Neural cell (in vitro differentiated cells): ENCODE measurements at regions not wholly inside any gene's neighbourhood (a gene's known extent, or its start where the extent isn't known, plus 50 kb on each side); places are given as distances from the start of the nearest gene placed in this dataset.

Source experiments
- H2AFZ ChIP-seq: fragments of 200-600, 300-800 bp; sonication (generic), shearing (Covaris generic); 2 replicates; pipeline ENCODE4 v1.6.0; 2014; ENCODE audit warnings: low read depth, mild to moderate bottlenecking, antibody characterized with exemption, low read length, moderate library complexity
- H3F3A ChIP-seq: fragments of 200-600 bp; shearing (Covaris generic); 2 replicates; pipeline ENCODE4 v1.6.1; 2016; ENCODE audit warnings: mild to moderate bottlenecking, moderate library complexity, mixed read lengths, antibody characterized with exemption, low read length; ENCODE audit not compliant: insufficient read depth, poor library complexity, severe bottlenecking
- H3K27ac ChIP-seq: fragments of 200-600, 300-800 bp; sonication (generic), shearing (Covaris generic); 2 replicates; pipeline ENCODE4 v1.5.1; 2014; ENCODE audit warnings: mild to moderate bottlenecking, low read length, moderate library complexity
- H3K27me3 ChIP-seq: fragments of 300-800, 200-600 bp; sonication (generic), shearing (Covaris generic); 2 replicates; pipeline ENCODE4 v1.6.0; 2014; ENCODE audit warnings: mild to moderate bottlenecking, low read depth, low read length, moderate library complexity; ENCODE audit not compliant: insufficient read depth
- H3K36me3 ChIP-seq: fragments of 300-800, 200-600 bp; sonication (generic), shearing (Covaris generic); 2 replicates; pipeline ENCODE4 v1.5.1; 2014; ENCODE audit warnings: mild to moderate bottlenecking, antibody characterized with exemption, low read length, moderate library complexity; ENCODE audit not compliant: insufficient read depth
- H3K4me2 ChIP-seq: fragments of 300-800, 200-600 bp; sonication (generic), shearing (Covaris generic); 2 replicates; pipeline ENCODE4 v1.6.0; 2014; ENCODE audit warnings: mild to moderate bottlenecking, low read length
- H3K4me3 ChIP-seq: fragments of 300-800, 200-600 bp; sonication (generic), shearing (Covaris generic); 2 replicates; pipeline ENCODE4 v1.5.1; 2014; ENCODE audit warnings: mild to moderate bottlenecking, low read length, moderate library complexity
- H3K79me2 ChIP-seq: fragments of 200-600 bp; shearing (Covaris generic); replicated peaks from 2 replicates; pipeline ENCODE4 v1.6.0; 2014; ENCODE audit warnings: mild to moderate bottlenecking, low read length, moderate library complexity; ENCODE audit not compliant: insufficient read depth
- H3K9ac ChIP-seq: fragments of 300-800, 200-600 bp; sonication (generic), shearing (Covaris generic); 2 replicates; pipeline ENCODE4 v1.6.1; 2016; ENCODE audit warnings: mild to moderate bottlenecking, low read length, mixed read lengths
- H3K9me2 ChIP-seq: fragments of 200-600 bp; shearing (Covaris generic); 2 replicates; pipeline ENCODE4 v1.6.1; 2016; ENCODE audit warnings: mild to moderate bottlenecking, low read length, mixed read lengths; ENCODE audit not compliant: insufficient read depth
- H3K9me3 ChIP-seq: fragments of 200-600, 300-800 bp; sonication (generic), shearing (Covaris generic); 2 replicates; pipeline ENCODE4 v1.6.1; 2016; ENCODE audit warnings: mild to moderate bottlenecking, mixed run types, low read length, moderate library complexity, mixed read lengths
- H4K20me1 ChIP-seq: fragments of 200-600 bp; shearing (Covaris generic); 2 replicates; pipeline ENCODE4 v1.6.1; 2016; ENCODE audit warnings: mild to moderate bottlenecking, mixed run types; ENCODE audit not compliant: insufficient read depth
- EP300 ChIP-seq: fragments of 450-650 bp; conservative IDR thresholded peaks from 2 replicates; pipeline ENCODE4 v1.6.1; 2014; ENCODE audit warnings: antibody characterized with exemption, mild to moderate bottlenecking, moderate library complexity; ENCODE audit not compliant: poor library complexity, severe bottlenecking
- EZH2 ChIP-seq: fragments of 200-600, 300-800 bp; shearing (Covaris generic), sonication (generic); IDR thresholded peaks from 2 replicates; pipeline ENCODE4 v1.6.1; 2014; ENCODE audit warnings: antibody characterized with exemption, low read length, borderline replicate concordance, mild to moderate bottlenecking; ENCODE audit not compliant: insufficient read depth, poor library complexity, severe bottlenecking
- MXI1 ChIP-seq: fragments of 450-650 bp; conservative IDR thresholded peaks from 2 replicates; pipeline ENCODE4 v1.6.1; 2014; ENCODE audit warnings: antibody characterized with exemption, mild to moderate bottlenecking; ENCODE audit not compliant: poor library complexity, severe bottlenecking
- POLR2AphosphoS5 ChIP-seq: IDR thresholded peaks from 2 replicates; pipeline ENCODE4 v1.6.1; 2012
- RAD21 ChIP-seq: fragments of 450-650 bp; conservative IDR thresholded peaks from 2 replicates; pipeline ENCODE4 v1.6.1; 2014; ENCODE audit warnings: antibody characterized with exemption, mild to moderate bottlenecking, moderate library complexity
- SMC3 ChIP-seq: fragments of 450-650 bp; conservative IDR thresholded peaks from 2 replicates; pipeline ENCODE4 v1.6.1; 2014; ENCODE audit warnings: antibody characterized with exemption, mild to moderate bottlenecking, moderate library complexity; ENCODE audit not compliant: poor library complexity
- TAF1 ChIP-seq: IDR thresholded peaks from 2 replicates; pipeline ENCODE4 v1.6.1; 2012; ENCODE audit warnings: low read depth
- TF ChIP-seq, protein P1 (sequence below): fragments of 450-650 bp; IDR thresholded peaks from 2 replicates; pipeline ENCODE4 v1.5.1; 2014; ENCODE audit warnings: antibody characterized with exemption, mild to moderate bottlenecking, moderate library complexity; ENCODE audit not compliant: poor library complexity, severe bottlenecking
- TF ChIP-seq, protein P2 (sequence below): IDR thresholded peaks from 2 replicates; pipeline ENCODE4 v1.6.1; 2012; ENCODE audit warnings: borderline replicate concordance

- H3K9ac ChIP-seq, result no peak overlapping the region
- no peaks in the 10 kb centered on the region for H3F3A ChIP-seq
- no peak overlapping the region for H2AFZ ChIP-seq
- no peaks in the 10 kb centered on the region for H3K27me3 ChIP-seq
- H3K27ac ChIP-seq, result no peak overlapping the region
- TF ChIP-seq SMC3, result no peak
- TF ChIP-seq MXI1, result no peak
- TF ChIP-seq EP300, result no peak
- no peak for TF ChIP-seq TAF1
- TF ChIP-seq RAD21, result no peak
- no peak for TF ChIP-seq POLR2AphosphoS5
- TF ChIP-seq, protein P1, sequence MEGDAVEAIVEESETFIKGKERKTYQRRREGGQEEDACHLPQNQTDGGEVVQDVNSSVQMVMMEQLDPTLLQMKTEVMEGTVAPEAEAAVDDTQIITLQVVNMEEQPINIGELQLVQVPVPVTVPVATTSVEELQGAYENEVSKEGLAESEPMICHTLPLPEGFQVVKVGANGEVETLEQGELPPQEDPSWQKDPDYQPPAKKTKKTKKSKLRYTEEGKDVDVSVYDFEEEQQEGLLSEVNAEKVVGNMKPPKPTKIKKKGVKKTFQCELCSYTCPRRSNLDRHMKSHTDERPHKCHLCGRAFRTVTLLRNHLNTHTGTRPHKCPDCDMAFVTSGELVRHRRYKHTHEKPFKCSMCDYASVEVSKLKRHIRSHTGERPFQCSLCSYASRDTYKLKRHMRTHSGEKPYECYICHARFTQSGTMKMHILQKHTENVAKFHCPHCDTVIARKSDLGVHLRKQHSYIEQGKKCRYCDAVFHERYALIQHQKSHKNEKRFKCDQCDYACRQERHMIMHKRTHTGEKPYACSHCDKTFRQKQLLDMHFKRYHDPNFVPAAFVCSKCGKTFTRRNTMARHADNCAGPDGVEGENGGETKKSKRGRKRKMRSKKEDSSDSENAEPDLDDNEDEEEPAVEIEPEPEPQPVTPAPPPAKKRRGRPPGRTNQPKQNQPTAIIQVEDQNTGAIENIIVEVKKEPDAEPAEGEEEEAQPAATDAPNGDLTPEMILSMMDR, result no peak
- TF ChIP-seq, protein P2, sequence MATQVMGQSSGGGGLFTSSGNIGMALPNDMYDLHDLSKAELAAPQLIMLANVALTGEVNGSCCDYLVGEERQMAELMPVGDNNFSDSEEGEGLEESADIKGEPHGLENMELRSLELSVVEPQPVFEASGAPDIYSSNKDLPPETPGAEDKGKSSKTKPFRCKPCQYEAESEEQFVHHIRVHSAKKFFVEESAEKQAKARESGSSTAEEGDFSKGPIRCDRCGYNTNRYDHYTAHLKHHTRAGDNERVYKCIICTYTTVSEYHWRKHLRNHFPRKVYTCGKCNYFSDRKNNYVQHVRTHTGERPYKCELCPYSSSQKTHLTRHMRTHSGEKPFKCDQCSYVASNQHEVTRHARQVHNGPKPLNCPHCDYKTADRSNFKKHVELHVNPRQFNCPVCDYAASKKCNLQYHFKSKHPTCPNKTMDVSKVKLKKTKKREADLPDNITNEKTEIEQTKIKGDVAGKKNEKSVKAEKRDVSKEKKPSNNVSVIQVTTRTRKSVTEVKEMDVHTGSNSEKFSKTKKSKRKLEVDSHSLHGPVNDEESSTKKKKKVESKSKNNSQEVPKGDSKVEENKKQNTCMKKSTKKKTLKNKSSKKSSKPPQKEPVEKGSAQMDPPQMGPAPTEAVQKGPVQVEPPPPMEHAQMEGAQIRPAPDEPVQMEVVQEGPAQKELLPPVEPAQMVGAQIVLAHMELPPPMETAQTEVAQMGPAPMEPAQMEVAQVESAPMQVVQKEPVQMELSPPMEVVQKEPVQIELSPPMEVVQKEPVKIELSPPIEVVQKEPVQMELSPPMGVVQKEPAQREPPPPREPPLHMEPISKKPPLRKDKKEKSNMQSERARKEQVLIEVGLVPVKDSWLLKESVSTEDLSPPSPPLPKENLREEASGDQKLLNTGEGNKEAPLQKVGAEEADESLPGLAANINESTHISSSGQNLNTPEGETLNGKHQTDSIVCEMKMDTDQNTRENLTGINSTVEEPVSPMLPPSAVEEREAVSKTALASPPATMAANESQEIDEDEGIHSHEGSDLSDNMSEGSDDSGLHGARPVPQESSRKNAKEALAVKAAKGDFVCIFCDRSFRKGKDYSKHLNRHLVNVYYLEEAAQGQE, result no peak
- TF ChIP-seq EZH2, result no peak
- no peaks in the 10 kb centered on the region for H3K36me3 ChIP-seq
- H3K9me2 ChIP-seq, result no peaks in the 10 kb centered on the region
- H3K9me3 ChIP-seq, result no peaks in the 10 kb centered on the region
- no peak overlapping the region for H3K4me3 ChIP-seq
- H4K20me1 ChIP-seq, result no peaks in the 10 kb centered on the region
- no peak overlapping the region for H3K4me2 ChIP-seq
- H3K79me2 ChIP-seq, result no peaks in the 10 kb centered on the region
These were observed 212.2 kb downstream of the TRIB2 start for GRCh38 chr2:12928775-12929401.

DNA sequence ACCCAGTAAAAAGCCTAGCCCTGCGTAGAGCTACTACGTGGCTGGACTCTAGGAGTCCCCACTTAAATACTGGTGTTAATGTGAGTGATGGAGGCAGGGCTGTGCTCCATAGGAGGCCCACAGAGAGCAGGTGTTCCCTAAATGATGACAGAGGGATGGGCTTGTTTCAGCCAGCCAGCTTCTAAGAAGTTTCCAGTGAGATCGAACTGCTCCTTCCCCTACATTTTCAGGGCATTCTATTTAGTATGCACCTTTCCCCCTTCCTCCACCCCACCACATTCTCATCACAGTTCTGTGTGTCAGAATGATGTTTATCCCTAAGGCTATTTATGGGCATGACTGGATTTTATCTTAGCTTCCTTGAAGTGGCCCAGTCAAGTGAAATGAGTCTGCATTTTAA is 213.0 kb downstream of the TRIB2 start:
- no peak overlapping the region for H2AFZ ChIP-seq
- H3K36me3 ChIP-seq, result no peaks in the 10 kb centered on the region
- no peaks in the 10 kb centered on the region for H3K79me2 ChIP-seq
- H3K4me3 ChIP-seq, result no peak overlapping the region
- TF ChIP-seq MXI1, result no peak
- TF ChIP-seq SMC3, result no peak
- no peak for TF ChIP-seq RAD21
- TF ChIP-seq EP300, result no peak
- no peaks in the 10 kb centered on the region for H3K27me3 ChIP-seq
- H3K27ac ChIP-seq, result no peak overlapping the region
- H3K4me2 ChIP-seq, result no peak overlapping the region
- H4K20me1 ChIP-seq, result no peaks in the 10 kb centered on the region
- no peaks in the 10 kb centered on the region for H3K9me2 ChIP-seq
- no peaks in the 10 kb centered on the region for H3K9me3 ChIP-seq
- H3F3A ChIP-seq, result no peaks in the 10 kb centered on the region
- H3K9ac ChIP-seq, result no peak overlapping the region
